ENCODE measurements at regions not wholly inside any gene's neighbourhood (a gene's known extent, or its start where the extent isn't known, plus 50 kb on each side); places are given as distances from the start of the nearest gene placed in this dataset.

GRCh38 chr4:71095141-71095540, 101.7 kb downstream of the DCK start:
- intact Hi-C loops (cut with micrococcal nuclease) (no loop called here), dilution Hi-C loops (cut with MboI; ENCODE audit: extremely low pct_ligation_motif_present, low sequenced_read_pairs) (no loop called here)
- ChIA-PET POLR2A (no interaction called here), CTCF (no interaction called here)
- no peaks in the 10 kb centered on the region for H3K4me1 ChIP-seq (ENCODE audit: control insufficient read depth, extremely low read depth, insufficient read depth, low read length)
- H3K9me3 ChIP-seq (replicated peaks; ENCODE audit: control insufficient read depth, insufficient read depth, low read length) = no peaks in the 10 kb centered on the region
- BruUV-seq (replicated peaks) = no TSS peak
- DNase-seq (ENCODE audit: low read depth, low spot score) = no peak
- H3K4me3 ChIP-seq (replicated peaks in 1 of 3; ENCODE audit: insufficient read depth in 1 of 3, low read depth in 1 of 3, low read length in 3 of 3) = no peak overlapping the region
- H3K27ac ChIP-seq (ENCODE audit: insufficient read depth, low read depth, low read length) = no peak overlapping the region
- H4K20me1 ChIP-seq (replicated peaks; ENCODE audit: control insufficient read depth, extremely low read depth, insufficient read depth, low read length) = no peaks in the 10 kb centered on the region
- FAIRE-seq = no peak
- no peak overlapping the region for H2AFZ ChIP-seq (ENCODE audit: low read depth, low read length)
- H3K9me1 ChIP-seq (replicated peaks; ENCODE audit: control insufficient read depth, extremely low read depth, insufficient read depth, low read length) = no peaks in the 10 kb centered on the region
- no peak overlapping the region for H3K9ac ChIP-seq (replicated peaks; ENCODE audit: extremely low read depth, insufficient read depth, low read length)
- H3K4me2 ChIP-seq (ENCODE audit: insufficient read depth, low read length) = no peak overlapping the region
- no peaks in the 10 kb centered on the region for H3K79me2 ChIP-seq (ENCODE audit: control insufficient read depth, insufficient read depth, low read length)
- no peak for TF ChIP-seq MYC (IDR thresholded peaks at IDR 0.05; ENCODE audit: low read depth, low read length)
- TF ChIP-seq GATA2 (IDR thresholded peaks at IDR 0.05; ENCODE audit: insufficient read depth, insufficient read length, low read depth, low read length) = no peak
- TF ChIP-seq, protein P1, sequence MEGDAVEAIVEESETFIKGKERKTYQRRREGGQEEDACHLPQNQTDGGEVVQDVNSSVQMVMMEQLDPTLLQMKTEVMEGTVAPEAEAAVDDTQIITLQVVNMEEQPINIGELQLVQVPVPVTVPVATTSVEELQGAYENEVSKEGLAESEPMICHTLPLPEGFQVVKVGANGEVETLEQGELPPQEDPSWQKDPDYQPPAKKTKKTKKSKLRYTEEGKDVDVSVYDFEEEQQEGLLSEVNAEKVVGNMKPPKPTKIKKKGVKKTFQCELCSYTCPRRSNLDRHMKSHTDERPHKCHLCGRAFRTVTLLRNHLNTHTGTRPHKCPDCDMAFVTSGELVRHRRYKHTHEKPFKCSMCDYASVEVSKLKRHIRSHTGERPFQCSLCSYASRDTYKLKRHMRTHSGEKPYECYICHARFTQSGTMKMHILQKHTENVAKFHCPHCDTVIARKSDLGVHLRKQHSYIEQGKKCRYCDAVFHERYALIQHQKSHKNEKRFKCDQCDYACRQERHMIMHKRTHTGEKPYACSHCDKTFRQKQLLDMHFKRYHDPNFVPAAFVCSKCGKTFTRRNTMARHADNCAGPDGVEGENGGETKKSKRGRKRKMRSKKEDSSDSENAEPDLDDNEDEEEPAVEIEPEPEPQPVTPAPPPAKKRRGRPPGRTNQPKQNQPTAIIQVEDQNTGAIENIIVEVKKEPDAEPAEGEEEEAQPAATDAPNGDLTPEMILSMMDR (IDR thresholded peaks at IDR 0.05; ENCODE audit: extremely low read depth in 1 of 2, insufficient read depth in 1 of 2, low read depth in 1 of 2, low read length in 2 of 2) = no peak
- no peak for TF ChIP-seq MAX (IDR thresholded peaks at IDR 0.05; ENCODE audit: insufficient read depth, insufficient read length)
- TF ChIP-seq POLR2AphosphoS5 (IDR thresholded peaks at IDR 0.05; ENCODE audit: insufficient read depth, low read depth, low read length) = no peak
- no peak for TF ChIP-seq POLR2A (IDR thresholded peaks at IDR 0.05; ENCODE audit: low read depth, low read length)
- TF ChIP-seq JUN (IDR thresholded peaks at IDR 0.05; ENCODE audit: borderline replicate concordance, insufficient read depth, insufficient read length, low read depth) = no peak
- no peak for TF ChIP-seq FOS (IDR thresholded peaks at IDR 0.05; ENCODE audit: borderline replicate concordance, insufficient read depth, low read length)
- no peak for TF ChIP-seq EZH2 (IDR thresholded peaks at IDR 0.05; ENCODE audit: borderline replicate concordance, low read depth, low read length, severe bottlenecking)
- no peaks in the 10 kb centered on the region for H3K36me3 ChIP-seq (ENCODE audit: control insufficient read depth in 2 of 2, extremely low read depth in 1 of 2, insufficient read depth in 2 of 2, low read length in 2 of 2)
- H3K27me3 ChIP-seq (ENCODE audit: control insufficient read depth in 2 of 2, insufficient read depth in 2 of 2, low read length in 2 of 2) = no peaks in the 10 kb centered on the region

Data from endothelial cell of umbilical vein (primary cell).